H1 (cell line): ENCODE measurements at regions not wholly inside any gene's neighbourhood (a gene's known extent, or its start where the extent isn't known, plus 50 kb on each side); places are given as distances from the start of the nearest gene placed in this dataset.

Experiments used
- FOSL1 ChIP-seq: IDR thresholded peaks from 2 replicates; pipeline ENCODE4 v1.6.1; 2011; ENCODE audit warnings: mild to moderate bottlenecking, low read depth, low read length, moderate library complexity; ENCODE audit not compliant: insufficient read depth
- MAFK ChIP-seq: IDR thresholded peaks from 2 replicates; pipeline ENCODE4 v1.6.1; 2012; ENCODE audit warnings: low read depth, mild to moderate bottlenecking, improper control_type of control experiment, low read length
- SP2 ChIP-seq: IDR thresholded peaks from 2 replicates; pipeline ENCODE4 v1.6.1; 2012; ENCODE audit warnings: mild to moderate bottlenecking, low read length, inconsistent platforms
- SUZ12 ChIP-seq: fragments of 200-600 bp; sonication (generic); IDR thresholded peaks from 2 replicates; pipeline ENCODE4 v1.6.1; 2012; ENCODE audit warnings: mild to moderate bottlenecking, inconsistent platforms, low read length, moderate library complexity, mixed read lengths

- no peak for TF ChIP-seq FOSL1
- TF ChIP-seq SUZ12, result no peak
- no peak for TF ChIP-seq MAFK
- TF ChIP-seq SP2, result no peak
- TF ChIP-seq, all 59 proteins: peak for 0
Observed at GRCh38 chr3:31417486-31417885, 115.2 kb upstream of the STT3B start (continued).
